A204.1 (cell line): ENCODE measurements at regions not wholly inside any gene's neighbourhood (a gene's known extent, or its start where the extent isn't known, plus 50 kb on each side); places are given as distances from the start of the nearest gene placed in this dataset.
"Not testable (repeated sequence)": the region's sequence is repeated elsewhere in the genome, so short reads cannot be mapped to it uniquely, and the experiment has no call there.

Experiments
- FAIRE-seq: peaks from 2 replicates; lab custom pipeline; 2012; peaks lifted over from hg19 to GRCh38; lab: Jason Lieb, UNC

DNA sequence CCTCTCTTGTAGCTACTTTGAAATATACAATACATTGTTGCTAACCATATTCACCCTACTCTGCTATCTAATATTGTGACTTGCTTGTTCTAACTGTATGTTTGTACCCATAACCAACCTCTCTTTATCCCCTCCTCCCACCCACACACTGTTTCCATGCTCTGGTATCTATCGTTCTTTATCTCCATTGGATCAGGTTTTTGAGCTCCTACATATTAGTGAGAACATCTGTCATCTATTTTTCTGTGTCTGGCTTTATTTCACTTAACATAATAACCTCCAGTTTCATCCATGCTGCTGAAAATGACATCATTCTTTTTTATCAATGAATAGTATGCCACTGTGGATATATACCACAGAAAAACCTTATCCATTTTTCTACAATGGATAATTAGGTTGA is 1230.1 kb downstream of the PLA2G4A start:
- no peak for FAIRE-seq

DNA sequence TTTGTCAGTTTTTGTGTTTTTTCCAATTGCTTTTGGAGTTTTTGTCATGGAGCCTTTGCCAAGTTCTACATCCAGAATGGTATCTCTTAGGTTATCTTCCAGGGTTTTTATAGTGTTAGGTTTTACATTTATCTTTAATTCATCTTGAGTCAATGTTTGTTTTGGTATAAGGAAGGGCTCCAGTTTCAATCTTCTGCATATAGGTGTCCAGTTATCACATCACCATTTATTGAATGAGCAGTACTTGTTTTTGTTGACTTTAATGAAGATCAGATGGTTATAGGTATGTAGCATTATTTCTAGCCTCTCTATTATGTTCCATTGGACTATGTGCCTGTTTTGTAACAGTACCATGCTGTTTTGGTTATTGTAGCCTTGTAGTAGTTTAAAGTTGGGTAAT is 1233.1 kb downstream of the PLA2G4A start:
- no peak for FAIRE-seq

DNA sequence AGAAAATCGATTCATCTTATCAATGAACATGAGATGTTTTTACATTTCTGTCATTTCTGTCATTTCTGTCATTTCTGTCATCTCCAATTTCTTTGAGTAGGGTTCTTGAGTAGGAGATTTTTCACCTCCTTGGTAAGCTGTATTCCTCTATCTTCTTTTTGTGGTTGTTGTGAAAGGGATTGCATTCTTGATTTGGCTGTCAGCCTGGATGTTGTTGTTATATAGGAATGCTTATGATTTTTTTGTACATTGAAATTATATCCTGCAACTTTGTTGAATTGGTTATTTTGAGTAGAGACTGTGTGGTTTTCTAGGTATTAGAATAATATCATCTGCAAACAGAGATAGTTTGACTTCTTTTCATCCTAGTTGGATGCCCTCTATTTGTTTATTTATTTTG is 1233.7 kb downstream of the PLA2G4A start:
- no peak for FAIRE-seq

DNA sequence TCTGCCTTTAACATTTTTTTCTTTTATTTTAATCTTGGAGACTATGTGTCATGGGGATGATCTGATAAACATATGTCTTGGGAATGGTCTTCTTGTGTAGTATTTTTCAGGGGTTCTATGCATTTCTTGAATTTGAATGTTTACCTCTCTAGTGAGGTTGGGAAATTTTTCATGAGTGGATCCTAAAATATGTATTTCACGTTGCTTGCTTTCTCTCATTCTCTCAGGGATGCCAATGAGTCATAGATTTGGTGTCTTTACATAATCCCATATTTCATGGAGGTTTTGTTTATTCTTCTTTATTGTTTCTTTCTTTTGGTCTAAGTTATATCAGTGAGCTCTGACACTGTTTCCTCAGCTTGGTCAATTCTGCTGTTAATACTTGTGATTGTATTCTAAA is 1237.2 kb downstream of the PLA2G4A start:
- FAIRE-seq = no peak

DNA sequence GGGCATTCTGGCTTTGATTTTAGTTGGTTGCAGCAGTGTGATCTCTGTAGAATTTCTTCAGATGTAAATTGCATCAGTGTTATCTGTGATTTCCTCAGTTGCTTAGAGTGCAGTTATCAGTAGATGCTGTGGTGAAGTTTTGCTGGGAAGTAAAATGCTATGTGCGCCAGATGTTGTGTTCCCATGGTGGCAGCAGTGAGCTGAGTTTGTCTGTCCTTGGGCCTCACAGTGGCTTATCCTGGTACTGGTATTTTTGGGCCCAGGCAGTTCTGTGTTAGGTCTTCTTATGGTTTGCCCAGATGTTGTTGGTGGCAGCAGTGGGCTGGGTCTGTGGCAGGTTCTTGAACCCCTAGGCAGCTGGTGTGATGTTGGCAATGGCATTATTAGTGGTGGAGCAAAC is 1242.1 kb downstream of the PLA2G4A start:
- no peak for FAIRE-seq

DNA sequence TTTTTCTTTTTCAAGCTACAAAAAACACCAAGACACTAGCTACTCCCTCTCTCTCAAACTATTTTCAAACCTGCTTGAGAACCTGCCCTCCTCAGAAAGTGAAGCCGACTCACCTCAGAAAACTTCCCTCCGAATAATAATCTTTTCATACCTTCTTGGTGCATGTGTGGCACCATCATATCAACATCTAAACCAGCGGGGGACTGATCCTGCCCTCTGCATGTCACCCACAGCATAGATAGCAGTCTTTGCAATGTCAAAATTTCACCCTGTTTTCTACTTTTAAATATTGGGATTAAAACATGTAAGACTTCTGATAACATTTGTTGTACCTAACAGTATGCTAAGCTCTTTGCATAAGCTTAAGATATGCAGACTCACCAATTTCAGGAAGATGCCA is 1260.3 kb downstream of the PLA2G4A start:
- no peak for FAIRE-seq

DNA sequence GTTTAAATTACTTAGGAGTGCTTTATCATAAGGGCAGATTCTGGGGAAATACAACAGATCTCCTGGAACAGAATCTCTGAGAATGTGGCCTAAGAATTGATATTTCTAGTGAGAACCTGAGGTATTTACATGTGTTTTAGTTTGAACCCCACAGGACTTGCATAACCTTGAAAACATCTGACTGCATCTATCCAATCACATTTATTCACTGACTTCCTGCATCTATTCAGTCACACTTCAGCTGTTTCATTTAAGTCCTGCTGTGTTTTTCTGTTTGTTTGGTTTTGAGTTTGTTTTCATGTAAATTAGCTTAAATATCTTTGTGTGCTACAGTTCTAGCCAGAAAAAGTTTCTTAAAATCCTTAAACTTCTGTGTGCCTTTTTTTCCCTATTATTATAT is 1260.7 kb downstream of the PLA2G4A start:
- no peak for FAIRE-seq

DNA sequence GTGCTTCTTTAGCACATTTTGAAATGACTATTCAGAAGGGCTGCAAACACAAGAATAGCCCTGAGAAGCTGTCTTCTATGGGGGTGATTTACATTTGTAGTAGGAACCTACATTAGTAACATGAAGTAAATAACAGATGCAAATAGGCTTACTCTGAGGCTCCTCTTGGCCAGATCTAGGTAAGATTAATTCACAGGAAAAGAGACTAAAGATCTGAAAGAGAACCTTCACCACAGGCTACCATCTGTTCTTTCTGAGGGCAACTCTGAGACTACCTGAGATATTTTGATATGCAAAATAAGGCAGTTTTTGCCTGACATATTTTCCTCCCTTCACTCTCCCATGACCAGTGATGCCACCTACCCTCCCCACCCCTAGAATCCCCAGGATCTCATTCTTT is 1267.8 kb downstream of the PLA2G4A start:
- no peak for FAIRE-seq

DNA sequence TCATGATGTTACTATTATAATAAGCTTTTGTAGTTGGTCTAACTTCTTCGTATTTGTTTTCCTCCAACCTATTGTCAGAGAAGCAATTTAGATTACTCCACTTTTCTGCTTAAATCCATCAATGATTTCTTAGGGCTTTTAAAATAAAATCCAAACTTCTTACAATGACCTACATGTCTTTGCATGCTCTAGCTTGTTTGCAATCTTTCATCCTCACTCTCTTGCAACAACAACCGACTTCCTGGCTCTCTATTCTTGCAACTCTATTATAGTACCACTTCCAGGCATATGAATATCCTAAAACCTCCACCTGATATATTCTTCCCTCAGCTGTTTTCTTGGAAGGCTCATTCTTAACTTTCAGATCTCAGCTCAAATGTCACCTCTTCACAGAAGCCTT is 1288.7 kb downstream of the PLA2G4A start:
- no peak for FAIRE-seq

DNA sequence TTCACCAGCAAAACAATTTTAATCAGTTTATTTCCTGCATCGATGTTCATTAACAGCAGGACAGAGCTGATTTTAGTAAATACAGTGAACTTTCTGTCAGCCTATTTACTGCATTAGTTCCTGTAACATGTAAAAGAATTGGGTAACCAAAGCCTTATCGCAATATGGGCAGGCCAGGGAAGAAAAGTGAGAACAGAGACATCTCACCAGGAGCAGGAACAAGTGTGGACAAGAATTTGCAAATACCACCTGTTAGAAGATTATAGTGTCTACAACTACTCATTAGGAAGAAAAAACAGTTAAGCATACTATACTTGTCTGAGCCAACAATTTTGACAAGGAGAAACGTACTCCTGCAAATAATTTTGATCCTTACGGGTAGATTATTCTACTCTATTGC is 1293.9 kb downstream of the PLA2G4A start:
- no peak for FAIRE-seq

DNA sequence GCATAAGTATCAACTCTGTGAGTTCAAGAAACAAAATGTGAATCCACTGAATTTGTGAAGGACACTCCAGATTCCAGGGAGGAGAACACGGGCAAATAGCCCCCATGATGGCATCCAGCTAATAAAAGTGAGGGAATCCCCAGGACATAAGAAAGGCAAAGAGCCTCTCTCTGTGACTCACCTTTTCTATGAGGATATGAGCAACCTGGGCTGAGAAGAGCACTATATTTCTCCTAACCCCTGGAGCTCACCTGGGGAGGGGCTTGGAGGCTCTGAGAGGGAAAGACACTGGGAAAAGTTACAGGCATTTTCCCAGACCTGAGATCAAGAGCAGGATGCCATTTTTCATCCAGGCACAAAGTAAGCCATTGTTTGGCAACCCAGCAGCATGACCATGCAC is 1298.8 kb downstream of the PLA2G4A start:
- no peak for FAIRE-seq

DNA sequence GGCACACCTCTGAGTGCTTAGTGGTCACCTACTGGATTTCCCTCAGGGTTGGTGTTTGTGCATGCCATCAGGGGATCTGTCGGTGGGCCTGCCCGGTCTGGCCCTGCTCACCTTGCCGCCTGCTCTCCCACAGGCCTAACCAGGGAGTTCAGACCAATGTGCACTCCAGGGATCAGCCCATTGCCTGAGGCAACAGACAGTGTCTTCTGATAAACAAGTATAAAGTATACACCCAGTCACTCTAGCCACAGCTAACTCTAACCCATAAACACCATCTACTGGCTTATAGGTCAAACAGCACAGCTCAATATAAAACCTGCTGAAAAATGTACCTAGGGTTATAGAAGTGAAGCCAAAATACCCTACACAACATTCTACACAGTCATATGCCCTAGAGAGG is 1300.0 kb downstream of the PLA2G4A start:
- FAIRE-seq = no peak

DNA sequence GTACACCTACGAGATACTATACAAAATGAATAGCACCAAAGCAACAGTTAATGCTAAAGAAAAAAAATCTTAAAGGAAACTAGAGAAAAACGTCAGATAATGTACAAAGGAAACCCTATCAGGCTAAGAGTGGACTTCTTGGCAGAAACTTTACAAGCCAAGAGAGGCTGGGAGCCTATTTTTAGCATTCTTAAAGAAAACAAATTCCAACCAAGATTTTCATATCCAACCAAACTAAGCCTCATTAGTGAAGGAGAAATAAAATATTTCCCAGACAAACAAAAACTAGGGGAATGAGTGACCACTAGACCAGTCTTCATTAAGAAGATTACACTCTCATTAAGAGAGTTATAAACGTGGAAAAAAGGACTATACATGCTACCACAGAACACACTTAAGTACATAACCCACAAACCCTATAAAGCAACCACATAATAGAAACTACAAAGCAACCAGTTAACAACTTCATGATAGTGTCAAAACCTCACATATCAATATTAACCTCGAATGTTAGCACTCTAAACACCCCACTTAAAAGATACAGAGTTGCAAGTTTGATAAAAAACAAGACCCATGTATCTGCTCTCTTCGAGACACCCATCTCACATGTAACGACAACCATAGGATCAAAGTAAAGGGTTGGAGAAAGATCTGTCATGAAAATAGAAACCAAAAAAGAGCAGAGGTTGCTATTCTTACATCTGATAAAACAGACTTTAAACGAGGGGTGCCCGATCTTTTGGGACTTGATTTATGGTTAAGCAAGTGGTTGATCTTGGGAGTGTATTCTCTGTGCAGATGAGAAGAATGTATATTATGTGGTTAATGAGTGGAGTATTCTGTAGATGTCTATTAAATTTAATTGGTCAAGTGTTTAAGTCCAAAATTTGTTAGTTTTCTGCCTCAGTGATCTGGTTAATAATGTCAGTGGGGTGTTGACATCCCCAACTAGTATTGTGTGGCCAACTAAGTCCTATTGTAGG is 1301.4 kb downstream of the PLA2G4A start:
- FAIRE-seq = no peak

DNA sequence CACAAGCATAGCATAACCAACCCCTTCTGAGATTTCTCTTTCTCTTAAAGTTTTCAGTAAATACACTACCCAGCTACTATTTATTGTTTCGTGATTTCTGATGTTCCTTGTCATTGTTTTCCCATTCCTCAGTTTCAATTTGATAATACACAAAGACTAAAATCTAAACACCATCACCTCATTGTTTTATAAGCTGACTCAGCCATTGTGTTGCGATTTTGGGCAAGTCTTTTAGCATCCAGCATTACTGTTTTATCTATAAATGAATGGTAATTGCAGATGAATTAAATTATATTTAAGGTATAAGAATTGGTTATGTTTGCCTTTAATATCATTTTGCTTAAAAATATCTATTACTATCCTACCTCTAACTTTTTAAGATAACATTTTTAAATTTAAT is 1308.5 kb downstream of the PLA2G4A start:
- FAIRE-seq = no peak

DNA sequence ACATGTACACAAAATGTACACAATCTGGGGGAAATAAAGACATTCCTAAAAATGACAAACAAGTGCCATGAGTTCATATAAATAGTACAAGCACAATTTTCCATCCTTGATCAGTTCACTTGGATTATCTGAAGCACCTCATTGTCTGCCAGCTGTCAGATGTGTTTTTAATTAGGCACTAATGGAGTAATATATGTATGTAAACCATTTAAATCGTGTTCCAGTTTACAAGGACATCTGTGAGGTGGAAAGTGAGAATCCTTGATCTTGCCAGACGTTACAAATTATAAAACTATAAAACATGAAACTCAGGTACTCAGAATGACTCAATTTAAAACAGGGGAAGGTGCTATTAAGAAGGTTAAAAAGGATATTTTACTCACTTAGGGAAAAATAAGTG is 1312.2 kb downstream of the PLA2G4A start:
- FAIRE-seq = no peak

DNA sequence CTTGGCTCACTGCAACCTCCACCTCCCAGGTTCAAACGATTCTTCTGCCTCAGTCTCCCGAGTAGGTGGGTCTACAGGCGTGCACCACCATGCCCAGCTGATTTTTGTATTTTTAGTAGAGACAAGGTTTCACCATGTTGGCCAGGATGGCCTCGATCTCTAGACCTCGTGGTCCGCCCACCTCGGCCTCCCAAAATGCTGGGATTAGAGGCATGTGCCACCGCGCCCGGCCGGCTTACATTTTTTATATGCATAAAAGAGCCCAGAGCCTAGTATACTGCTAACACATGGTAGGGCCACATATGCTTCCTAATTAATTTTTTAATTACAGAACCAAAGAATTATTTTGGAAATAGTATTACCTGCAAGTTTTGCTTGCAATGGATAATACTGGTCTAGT is 1325.4 kb downstream of the PLA2G4A start:
- no peak for FAIRE-seq

DNA sequence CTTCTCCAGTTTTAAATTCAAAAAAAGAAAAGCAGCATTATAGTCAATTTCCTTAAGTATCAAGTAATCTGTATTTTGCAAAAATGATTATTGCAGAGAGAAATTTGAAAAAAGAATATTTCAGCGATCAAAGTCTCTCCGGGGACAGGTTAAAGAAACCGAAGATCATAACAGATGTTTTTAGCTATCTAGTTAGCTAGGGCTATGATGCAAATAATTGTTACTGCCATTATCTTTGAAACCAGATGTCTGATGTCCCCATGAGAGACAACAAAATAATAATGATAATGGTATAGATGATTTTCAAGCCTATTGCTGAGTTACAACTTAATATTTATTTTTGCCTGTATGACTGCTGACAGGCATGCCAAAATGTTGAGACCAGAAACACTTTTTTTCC is 1326.0 kb downstream of the PLA2G4A start:
- FAIRE-seq = no peak

DNA sequence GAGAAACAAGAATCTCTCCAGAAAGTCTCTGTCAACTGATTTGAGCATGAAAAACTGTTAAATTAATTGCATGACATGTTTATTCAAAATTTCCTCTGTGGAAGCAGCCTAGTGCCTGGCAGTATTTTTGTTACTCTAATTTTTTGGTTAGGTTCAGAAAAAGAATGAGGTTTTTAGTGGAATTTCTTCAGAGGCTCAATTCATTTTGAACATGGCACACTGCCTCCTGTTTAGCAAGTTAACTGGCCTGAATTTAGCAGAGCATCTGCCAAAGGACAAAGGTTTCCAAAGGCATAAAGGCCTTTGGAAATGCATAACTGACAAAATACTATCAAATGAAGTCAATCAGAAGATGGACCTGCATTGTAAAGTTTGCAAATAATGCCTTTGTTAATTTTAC is 1326.5 kb downstream of the PLA2G4A start:
- no peak for FAIRE-seq

DNA sequence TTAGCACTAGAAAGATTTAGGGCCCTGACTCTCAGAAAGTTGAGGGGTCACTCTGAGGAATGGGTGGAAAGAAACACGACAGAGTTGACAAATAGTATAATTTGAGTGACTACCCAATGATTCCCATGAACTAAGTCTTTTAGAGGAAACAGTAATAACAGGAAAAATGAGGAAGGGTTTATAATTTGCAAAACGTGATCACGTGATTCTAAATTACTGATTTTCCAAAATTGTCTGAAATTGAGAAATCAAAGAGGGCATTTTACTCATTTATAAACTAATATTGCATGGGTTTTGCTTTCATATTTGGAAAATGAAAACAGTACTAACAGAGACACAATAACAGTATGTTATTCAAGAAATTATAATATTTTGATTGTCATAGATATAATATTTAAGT is 1335.7 kb downstream of the PLA2G4A start:
- no peak for FAIRE-seq

DNA sequence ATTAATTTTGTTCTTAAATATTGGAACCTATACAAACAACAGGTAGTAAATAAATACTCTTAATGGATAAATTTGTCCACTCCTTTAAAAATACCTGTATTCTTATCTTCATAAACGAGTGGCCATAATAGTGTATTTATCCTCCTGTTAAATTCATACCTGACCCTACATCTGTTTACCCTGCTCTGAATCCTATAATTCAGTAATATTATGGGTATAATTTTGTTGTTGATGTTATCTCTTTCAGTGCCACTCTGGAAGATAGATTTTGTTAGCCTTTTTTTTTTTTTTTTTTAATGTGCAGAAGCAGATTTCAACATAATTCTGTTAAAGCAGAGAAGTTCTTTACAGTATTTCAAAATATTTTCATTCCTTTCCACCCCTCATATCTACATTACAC is 1337.9 kb downstream of the PLA2G4A start:
- no peak for FAIRE-seq

DNA sequence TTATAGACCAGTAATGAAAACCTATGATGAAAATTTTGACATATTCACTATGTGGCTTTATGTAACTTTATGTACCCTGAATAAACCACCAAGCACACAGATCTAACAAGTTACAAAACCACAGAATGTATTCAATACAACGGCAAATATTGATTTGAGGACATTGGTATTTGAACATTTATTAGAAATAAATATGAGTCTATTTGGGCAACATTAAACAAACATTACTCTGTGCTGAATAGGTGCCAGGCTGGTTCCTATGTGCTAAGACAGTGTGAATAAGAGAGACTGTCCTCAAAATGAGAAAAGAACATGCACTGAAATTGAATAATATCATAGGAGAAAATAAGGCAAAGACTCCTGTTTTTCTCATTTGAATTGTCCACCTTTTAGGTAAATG is 1341.2 kb downstream of the PLA2G4A start:
- no peak for FAIRE-seq

DNA sequence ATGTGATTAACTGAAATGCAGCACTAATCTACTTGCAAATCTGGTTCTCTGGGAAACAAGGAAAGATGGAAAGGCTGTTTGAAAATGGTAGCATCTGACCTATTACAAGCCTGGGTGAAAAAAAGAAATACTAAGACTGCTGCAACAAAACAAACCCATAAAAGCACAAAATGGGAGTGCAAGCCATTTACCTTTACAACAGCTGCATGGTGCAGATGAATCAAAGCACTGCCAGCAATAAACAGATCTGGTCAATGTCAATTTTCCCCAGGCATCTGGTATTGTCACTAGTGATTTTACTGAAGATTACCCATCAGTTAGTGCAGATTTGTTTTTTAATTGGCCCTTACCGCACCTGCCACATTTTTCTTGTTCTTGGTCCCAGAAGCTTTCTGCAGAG is 1341.7 kb downstream of the PLA2G4A start:
- no peak for FAIRE-seq

DNA sequence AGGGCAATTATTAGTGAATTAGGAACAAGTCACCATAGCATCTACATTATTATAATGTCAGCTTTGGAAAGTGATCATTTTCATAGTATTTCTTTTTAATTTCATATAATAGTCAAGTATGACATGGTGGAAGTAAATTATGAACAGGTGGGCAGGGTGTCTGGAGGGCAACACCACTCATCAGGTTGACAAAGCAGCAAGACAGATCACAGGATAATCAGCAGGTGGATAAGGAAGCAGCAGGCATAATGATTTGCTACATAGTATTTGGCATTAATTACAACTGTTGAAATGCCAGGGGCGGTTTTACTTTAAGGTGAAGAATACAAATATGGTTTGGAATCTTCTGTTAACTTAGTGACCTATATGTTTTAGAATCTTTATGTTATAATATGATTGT is 1342.2 kb downstream of the PLA2G4A start:
- FAIRE-seq = no peak

DNA sequence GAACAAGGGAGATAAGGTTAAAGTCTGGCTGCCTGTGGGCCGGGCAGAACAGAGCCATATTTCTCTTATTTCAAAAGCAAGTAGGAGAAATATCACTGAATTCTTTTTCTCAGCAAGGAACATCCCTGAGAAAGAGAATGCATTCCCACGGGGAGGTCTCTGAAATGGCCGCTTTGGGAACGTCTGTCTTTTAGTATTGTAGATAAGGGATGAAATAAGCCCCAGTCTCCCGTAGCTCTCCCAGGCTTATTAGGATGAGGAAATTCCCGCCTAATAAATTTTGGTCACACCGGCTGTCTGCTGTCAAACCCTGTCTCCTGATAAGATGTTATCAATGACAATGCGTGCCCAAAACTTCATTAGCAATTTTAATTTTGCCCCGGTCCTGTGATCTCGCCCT is 1353.3 kb downstream of the PLA2G4A start:
- not testable (repeated sequence) for FAIRE-seq
